IMR-90 (cell line): ENCODE measurements at regions not wholly inside any gene's neighbourhood (a gene's known extent, or its start where the extent isn't known, plus 50 kb on each side); places are given as distances from the start of the nearest gene placed in this dataset.

Source experiments
- CTCF ChIP-seq: conservative IDR thresholded peaks from 2 replicates; pipeline ENCODE4 v1.5.1; 2012; ENCODE audit warnings: mild to moderate bottlenecking, low read depth, low read length, improper control_type of control experiment
- FOS ChIP-seq: fragments of 150-350 bp; IDR thresholded peaks from 2 replicates; pipeline ENCODE4 v1.6.1; 2016; ENCODE audit warnings: low read depth, low read length
- NFE2L2 ChIP-seq: fragments of 150-350 bp; IDR thresholded peaks from 2 replicates; pipeline ENCODE4 v1.6.1; 2016; ENCODE audit warnings: low read depth, mild to moderate bottlenecking, low read length
- SMC3 ChIP-seq: fragments of 150-350 bp; IDR thresholded peaks from 2 replicates; pipeline ENCODE4 v1.6.1; 2016; ENCODE audit warnings: low read depth, mild to moderate bottlenecking, antibody characterized with exemption, low read length, moderate library complexity

- no peak for TF ChIP-seq CTCF
- no peak for TF ChIP-seq SMC3
- no peak for TF ChIP-seq NFE2L2
- TF ChIP-seq FOS, result no peak
Observed at GRCh38 chr9:88274078-88274477, 114.2 kb upstream of the SPIN1 start.
